HTR-8/SVneo (cell line): ENCODE measurements at regions not wholly inside any gene's neighbourhood (a gene's known extent, or its start where the extent isn't known, plus 50 kb on each side); places are given as distances from the start of the nearest gene placed in this dataset.

Experiments used
- DNase-seq: peaks from one replicate; pipeline ENCODE4 v3.0.0; 2011; ENCODE audit warnings: low spot score, mixed read lengths; ENCODE audit not compliant: insufficient read length
- FAIRE-seq: peaks from 2 replicates; lab custom pipeline; 2011; peaks lifted over from hg19 to GRCh38; lab: Jason Lieb, UNC

DNA sequence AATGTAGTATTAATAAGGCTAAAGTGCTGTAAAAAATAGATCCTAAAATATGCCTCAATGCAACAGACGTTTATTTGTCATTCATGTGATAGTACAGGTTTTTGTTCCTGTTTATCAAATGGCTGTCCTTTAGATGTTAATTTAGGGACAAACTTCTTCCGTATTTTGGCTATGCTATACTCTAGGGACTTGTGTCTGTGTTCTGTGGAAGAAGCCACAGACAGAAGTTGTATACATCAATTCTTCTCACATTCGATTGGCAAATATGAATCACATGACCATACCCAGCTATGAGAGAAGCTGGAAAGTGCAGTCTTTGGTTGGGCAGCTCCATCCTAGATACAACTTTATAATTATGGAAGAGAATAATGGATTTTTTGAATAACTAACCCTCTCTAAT, 232.7 kb upstream of the SNX7 start:
- DNase-seq: no peak
- FAIRE-seq: no peak

- DNase-seq: no peak
- FAIRE-seq: no peak
These were observed 233.9 kb upstream of the SNX7 start for GRCh38 chr1:98427664-98428063.

- no peak for FAIRE-seq
- DNase-seq: no peak
These were observed 235.4 kb upstream of the SNX7 start for GRCh38 chr1:98426092-98426491.

DNA sequence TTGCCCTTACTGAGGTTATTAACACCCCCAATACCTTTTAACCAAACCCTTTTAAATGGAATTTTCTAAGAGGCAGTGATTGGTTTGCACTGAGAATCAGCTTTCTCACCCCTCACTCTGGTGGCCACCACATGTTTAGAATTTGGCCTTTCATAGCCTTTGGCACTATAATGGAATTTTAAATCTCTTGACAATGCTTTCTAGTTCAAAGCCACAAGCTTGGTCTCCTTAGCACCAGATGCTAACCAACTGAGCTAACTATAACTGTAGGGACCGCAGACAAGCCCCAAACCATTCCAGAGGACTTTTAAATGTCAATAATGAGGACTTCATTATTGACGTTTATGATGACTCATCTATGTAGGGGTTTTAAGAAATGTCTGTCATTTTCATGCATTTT, 238.7 kb upstream of the SNX7 start:
- FAIRE-seq: no peak
- DNase-seq: no peak

DNA sequence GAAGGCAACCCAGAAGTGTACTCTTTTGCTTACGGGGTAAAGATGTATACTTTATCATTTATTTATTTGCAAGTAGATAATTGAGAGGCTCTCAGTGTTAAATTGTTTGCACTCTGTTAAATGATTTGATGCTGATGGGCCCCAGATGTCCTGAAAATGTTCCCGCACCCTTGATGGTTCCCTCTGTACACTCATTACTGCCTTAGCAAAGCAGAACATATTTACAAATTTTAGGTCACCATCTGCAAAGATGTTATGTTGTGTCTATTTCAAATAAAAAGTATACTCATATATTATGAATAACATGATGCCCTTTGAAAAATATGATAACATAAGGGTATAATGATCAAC, 240.5 kb upstream of the SNX7 start:
- FAIRE-seq (no peak), DNase-seq (no peak)

DNA sequence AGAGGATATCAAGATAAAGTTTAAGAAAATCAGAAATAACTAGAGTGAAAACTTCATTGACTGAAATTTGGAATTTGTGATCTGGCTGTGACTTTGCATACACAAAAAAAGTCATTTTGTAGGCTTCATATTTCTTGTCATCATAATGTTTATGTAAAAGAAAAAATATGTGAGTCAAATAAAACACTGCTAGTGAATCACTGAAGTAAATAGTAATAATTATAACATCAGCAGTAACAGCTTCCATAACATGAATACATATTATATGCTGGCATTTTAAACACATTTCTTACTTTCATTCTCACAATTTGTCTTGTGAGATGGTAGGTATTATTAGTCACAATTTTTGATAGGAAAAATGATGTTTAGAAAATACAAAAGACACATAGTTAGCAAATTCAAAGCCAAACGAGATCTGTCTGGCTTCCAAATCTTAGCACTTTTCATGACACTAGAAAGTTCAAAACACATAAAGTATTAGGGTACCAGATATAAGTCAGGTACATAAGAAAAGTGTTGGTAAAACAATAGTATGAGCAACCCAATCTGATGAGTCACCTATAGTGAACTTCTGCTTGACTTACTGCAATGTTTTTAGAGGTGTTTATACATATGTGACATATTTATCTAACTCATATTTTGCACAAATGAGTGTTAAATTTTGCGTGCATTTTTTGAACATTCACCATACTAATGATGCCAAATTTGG, 241.0 kb upstream of the SNX7 start:
- FAIRE-seq: no peak
- no peak for DNase-seq

DNA sequence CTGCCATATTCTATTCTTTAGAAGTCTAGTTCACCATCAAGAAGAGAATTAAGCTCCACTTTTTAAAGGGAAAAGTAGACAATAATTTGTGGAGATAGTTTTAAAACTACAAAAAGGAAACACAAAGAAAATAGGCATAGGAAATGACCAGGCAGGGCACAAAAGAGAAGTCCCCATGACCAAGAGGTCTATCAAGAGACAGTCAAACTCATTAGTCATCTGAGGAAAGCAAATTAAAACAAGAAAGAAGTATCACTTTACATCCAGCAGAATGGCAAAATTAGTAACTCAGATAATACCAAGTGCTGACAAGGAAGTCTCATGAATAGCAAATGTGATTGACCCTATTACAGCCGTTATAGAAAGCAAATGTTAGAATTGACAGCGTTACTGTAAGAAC, 243.7 kb upstream of the SNX7 start:
- FAIRE-seq (no peak), DNase-seq (no peak)

DNA sequence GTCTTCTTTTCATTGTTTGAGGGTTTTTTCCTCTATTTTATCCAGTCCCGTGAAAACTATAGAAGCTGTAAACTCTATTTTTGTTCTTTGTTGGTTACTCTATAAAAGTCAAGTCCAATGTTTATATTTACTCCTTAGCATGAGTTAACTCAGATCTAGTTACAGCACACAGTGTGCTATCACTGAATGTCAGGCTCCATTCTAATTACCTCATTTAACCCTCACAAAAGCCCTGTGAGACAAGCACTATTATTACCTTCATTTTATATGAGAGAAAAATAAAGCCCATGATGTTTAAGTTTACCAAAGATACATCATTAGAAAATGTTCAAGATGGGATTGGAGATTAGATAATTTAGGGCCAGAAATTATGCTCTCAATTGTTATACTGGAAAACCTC, 251.4 kb upstream of the SNX7 start:
- FAIRE-seq: no peak
- DNase-seq: no peak

- no peak for DNase-seq
- no peak for FAIRE-seq
These were observed 255.0 kb upstream of the SNX7 start for GRCh38 chr1:98406352-98407088.

DNA sequence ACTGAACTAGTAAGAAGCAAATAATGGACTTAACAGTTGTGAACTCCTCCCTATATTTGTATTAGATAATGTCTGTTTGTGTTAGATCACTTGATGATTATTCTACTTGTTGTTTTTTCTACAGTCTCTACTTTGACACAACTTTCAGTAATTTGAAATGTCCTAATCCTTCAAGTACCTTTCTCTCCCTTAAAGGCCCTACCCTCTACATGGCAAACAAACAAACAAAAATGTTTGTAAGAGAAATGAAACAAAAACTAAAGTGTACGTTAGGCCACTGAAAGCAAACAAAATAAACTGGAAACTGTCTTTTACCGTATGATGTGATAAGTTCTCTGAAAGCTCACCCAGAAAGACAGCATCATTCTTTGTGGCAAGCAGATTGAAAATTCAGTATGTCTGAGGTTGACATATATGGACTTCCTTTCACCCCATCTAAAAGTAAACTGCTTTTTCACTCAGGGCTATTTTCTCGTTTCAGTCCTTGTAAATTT, 255.9 kb upstream of the SNX7 start:
- FAIRE-seq: no peak

GRCh38 chr1:98404866-98405265, 256.7 kb upstream of the SNX7 start:
- FAIRE-seq (no peak), DNase-seq (no peak)

More for the DNA sequence above, 255.9 kb upstream of the SNX7 start:
- DNase-seq: no peak

DNA sequence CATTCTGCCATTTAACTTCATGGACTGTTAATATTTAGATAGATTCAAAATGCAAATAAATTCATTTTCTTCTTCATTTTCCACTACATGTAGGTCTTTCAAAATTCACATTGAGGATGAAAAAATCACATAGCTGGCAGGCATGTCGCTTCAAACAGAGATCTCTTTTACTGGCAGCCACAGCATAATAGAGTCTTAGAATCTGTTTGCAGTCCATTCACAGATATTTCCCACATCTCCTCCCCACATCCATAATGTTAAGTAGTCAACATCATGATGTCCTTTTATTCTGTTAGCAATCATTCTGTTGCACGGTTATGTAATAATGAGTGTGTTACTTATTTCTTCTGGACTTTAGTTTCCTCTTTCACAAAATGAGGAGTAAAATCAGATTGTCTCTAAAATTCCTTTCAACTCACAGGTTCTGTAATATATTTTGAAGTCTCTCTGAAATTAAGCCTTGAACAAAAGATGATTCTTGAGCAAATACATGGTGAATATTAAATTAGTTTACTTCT, 257.5 kb upstream of the SNX7 start:
- DNase-seq (no peak), FAIRE-seq (no peak)

DNA sequence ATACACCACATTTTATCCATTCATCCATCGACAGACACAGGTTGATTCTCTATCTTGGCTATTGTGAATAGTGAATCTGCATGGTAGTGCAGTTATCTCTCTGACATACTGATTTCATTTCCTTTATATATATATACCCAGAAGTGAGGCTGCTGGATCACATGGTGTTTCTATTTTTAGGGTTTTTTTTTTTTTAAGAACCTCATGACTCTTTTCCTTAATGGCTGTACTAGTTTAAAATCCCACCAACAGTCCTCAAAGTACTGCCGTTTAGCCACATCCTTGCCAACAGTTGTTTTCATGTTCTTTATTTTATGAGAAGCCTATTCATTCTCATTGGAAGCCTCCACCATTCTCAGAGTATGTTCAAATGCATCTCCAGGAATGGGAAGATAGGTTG, 258.7 kb upstream of the SNX7 start:
- no peak for FAIRE-seq
- DNase-seq: no peak

DNA sequence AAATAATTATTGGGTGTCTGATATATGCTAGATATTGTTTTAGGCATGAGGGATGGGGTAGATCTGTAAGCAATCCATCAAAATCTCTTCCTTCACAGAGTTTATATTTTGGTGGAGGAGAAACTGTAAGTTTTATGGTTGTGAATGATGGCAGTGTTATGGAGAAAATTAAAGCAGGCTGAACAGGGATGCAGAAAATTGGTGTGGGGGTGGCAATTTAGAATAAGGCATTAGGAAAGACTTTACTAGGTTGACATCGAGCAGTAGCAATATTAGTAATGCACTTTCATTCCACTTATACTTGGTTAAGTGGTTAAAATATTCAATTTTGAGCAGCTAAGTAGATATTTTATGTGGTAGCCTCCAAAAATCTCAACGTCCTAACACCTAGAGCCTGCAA, 261.1 kb upstream of the SNX7 start:
- DNase-seq (no peak), FAIRE-seq (no peak)

- DNase-seq (no peak), FAIRE-seq (no peak)
These were observed 262.3 kb upstream of the SNX7 start for GRCh38 chr1:98399218-98399617.

DNA sequence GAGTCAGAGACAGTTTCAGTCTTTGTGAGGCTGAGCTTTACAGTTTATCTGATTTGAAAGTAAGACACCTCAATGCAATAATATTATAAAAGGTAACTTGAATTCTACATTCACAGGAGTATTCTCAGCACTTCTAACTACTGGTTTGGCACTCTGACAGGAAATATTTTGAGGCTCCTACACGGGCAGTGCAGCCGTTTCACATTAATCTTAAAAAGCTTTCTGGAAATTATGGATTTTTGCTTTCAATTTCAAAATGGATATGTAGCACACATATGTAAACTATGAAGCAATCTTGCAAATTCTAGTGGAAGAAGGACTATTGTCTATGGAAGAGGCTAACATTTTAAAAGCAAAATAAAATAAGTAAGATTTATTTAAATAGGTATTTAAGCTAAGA, 262.9 kb upstream of the SNX7 start:
- no peak for FAIRE-seq
- DNase-seq: no peak

GRCh38 chr1:98398092-98398491, 263.4 kb upstream of the SNX7 start:
- FAIRE-seq (no peak), DNase-seq (no peak)

- DNase-seq: no peak
- no peak for FAIRE-seq
These were observed 267.8 kb upstream of the SNX7 start for GRCh38 chr1:98393719-98394118.

DNA sequence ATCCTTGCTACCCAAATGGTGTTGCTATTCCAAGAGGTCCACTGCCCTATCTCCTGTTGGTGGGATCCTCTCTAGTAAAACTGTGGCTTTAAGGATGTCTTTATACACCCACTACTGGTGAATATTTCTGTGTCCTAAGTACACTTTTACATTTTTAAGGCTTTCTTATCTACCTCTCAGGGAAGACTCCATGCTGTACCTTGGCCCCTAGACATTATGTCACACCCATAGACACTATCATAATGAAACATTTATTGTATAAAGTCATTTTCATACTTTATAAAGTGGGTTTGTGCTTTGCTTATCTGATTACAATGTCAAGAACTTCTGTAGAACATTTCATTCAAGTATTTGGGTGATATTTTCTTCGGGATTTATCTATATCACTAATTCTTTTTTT, 270.3 kb upstream of the SNX7 start:
- FAIRE-seq: no peak
- DNase-seq: no peak

DNA sequence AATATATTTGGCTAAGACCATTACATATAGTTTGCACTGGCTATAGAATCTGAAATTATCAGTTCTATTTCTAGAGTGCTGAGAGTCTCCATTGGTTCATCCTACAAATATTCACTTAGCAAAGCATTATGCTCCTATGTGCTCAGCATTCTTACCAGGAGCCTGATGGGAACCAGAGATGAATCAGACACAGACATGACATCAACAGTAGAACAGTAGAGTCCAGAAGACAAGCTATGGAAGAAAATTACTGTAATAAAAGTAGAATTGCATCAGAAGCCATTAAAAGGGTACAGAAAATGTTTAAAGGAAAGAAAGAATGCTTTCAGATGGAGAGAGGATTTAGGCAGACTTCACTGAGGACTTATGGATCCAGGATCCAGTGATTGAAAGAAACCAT, 271.7 kb upstream of the SNX7 start:
- no peak for DNase-seq

DNA sequence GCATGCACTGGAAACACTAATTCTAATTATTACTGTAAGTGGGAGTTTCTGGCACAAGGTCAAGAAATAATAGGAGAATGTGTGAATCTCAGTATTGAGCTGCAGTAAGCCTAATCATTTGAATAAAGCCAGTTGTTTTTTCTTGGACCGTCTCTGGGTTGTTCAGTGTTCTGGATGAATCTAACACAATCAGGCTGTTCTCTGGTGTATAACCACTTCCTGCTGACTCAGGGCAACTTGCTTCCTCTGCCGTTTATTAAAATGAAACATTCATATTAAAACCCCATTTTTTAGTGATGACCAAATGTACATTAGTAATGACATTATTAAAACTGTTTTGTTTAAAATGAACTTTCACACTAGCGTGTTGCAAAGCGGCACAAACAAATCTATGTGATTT, 273.1 kb upstream of the SNX7 start:
- FAIRE-seq (no peak), DNase-seq (peak; percentile 17)

More for the DNA sequence above, 271.7 kb upstream of the SNX7 start:
- FAIRE-seq: no peak

GRCh38 chr1:98387701-98388100, 273.8 kb upstream of the SNX7 start:
- FAIRE-seq (no peak), DNase-seq (no peak)
